PFSK-1 (cell line): ENCODE measurements at regions not wholly inside any gene's neighbourhood (a gene's known extent, or its start where the extent isn't known, plus 50 kb on each side); places are given as distances from the start of the nearest gene placed in this dataset.

Source experiments
- FOXP2 ChIP-seq: optimal IDR thresholded peaks from 2 replicates; pipeline ENCODE3; 2011; ENCODE audit warnings: borderline replicate concordance, control low read depth, inconsistent platforms; ENCODE audit not compliant: insufficient read depth; ENCODE audit errors: extremely low read length, extremely low read depth
- POLR2AphosphoS5 ChIP-seq: IDR thresholded peaks from 2 replicates; pipeline ENCODE4 v1.6.1; 2012; ENCODE audit warnings: low read depth, mild to moderate bottlenecking, control low read depth, low read length, moderate library complexity
- REST ChIP-seq, 2 experiments: IDR thresholded peaks; 2 replicates each; pipeline versions ENCODE4 v1.6.1 to v1.8.0; 2011 to 2012; ENCODE audit warnings: low read depth in 2 of 2, low read length in 2 of 2, control low read depth in 1 of 2, inconsistent platforms in 1 of 2, mild to moderate bottlenecking in 1 of 2, moderate library complexity in 1 of 2; ENCODE audit not compliant: insufficient read depth in 1 of 2
- SIN3A ChIP-seq: IDR thresholded peaks from 2 replicates; pipeline ENCODE4 v1.6.1; 2012; ENCODE audit warnings: mild to moderate bottlenecking, low read length, moderate library complexity, borderline replicate concordance; ENCODE audit not compliant: insufficient read depth
- TAF1 ChIP-seq: IDR thresholded peaks from 2 replicates; pipeline ENCODE4 v1.6.1; 2012; ENCODE audit warnings: low read length, control low read depth, borderline replicate concordance; ENCODE audit not compliant: insufficient read depth

- TF ChIP-seq POLR2AphosphoS5 (no peak), SIN3A (no peak), TAF1 (no peak), REST (IDR thresholded peaks at IDR 0.05; ENCODE audit: insufficient read depth in 1 of 2, low read depth in 2 of 2, low read length in 2 of 2) (no peak), FOXP2 (no peak)
These were observed 395.8 kb upstream of the MIR17HG start for GRCh38 chr13:90951663-90952062.
